Transverse colon (tissue), 4 donors: ENCODE measurements at regions not wholly inside any gene's neighbourhood (a gene's known extent, or its start where the extent isn't known, plus 50 kb on each side); places are given as distances from the start of the nearest gene placed in this dataset.

ENCODE experiments used
- DNase-seq: peaks from one replicate; pipeline ENCODE4 v3.0.0-alpha.2; 2019
- H3K27ac ChIP-seq, 4 donors: fragments of 200-600 bp; sonication (generic); 2 replicates each; pipeline ENCODE4 v1.5.1; 2016 to 2018; ENCODE audit warnings: inconsistent platforms in 4 of 4
- H3K27me3 ChIP-seq: fragments of 200-600 bp; sonication (generic); 2 replicates; pipeline ENCODE4 v1.5.1; 2017; ENCODE audit warnings: inconsistent platforms
- H3K36me3 ChIP-seq, 4 donors: fragments of 200-600 bp; sonication (generic); 2 replicates each; pipeline ENCODE4 v1.5.1; 2017 to 2019; ENCODE audit warnings: inconsistent platforms in 4 of 4
- H3K4me1 ChIP-seq, 4 donors: fragments of 200-600 bp; sonication (generic); 2 replicates each; pipeline ENCODE4 v1.5.1; 2017 to 2020; ENCODE audit warnings: inconsistent platforms in 4 of 4
- H3K4me3 ChIP-seq, 4 donors: fragments of 200-600 bp; sonication (generic); 1 replicate in 1 of 4; 2 replicates in 3 of 4; pipeline versions ENCODE4 v1.5.1 to v1.6.1; 2017 to 2019; ENCODE audit warnings: inconsistent platforms in 4 of 4
- H3K9me3 ChIP-seq, 2 donors: fragments of 200-600 bp; sonication (generic); 2 replicates each; pipeline ENCODE4 v1.5.1; 2017 to 2019; ENCODE audit warnings: inconsistent platforms in 2 of 2
- CTCF ChIP-seq, 5 experiments: fragments of 200-600 bp in 3 of 5; fragments of 450-650 bp in 2 of 5; sonication (generic) in 3 of 5; IDR thresholded peaks; 1 replicate in 2 of 5; 2 replicates in 3 of 5; pipeline ENCODE4 v1.5.1; 2016 to 2017; ENCODE audit warnings: antibody characterized with exemption in 5 of 5, inconsistent platforms in 3 of 5, mild to moderate bottlenecking in 2 of 5, moderate library complexity in 1 of 5
- EP300 ChIP-seq: sonication (generic); formaldehyde crosslinking; IDR thresholded peaks from one replicate; pipeline ENCODE4 v1.6.1; 2017; ENCODE audit warnings: antibody characterized with exemption, low read depth
- POLR2A ChIP-seq: fragments of 450-650 bp; IDR thresholded peaks from one replicate; pipeline ENCODE4 v1.6.1; 2016; ENCODE audit warnings: antibody characterized with exemption, mild to moderate bottlenecking, moderate library complexity
- POLR2AphosphoS5 ChIP-seq, 3 donors: sonication (generic); formaldehyde crosslinking; IDR thresholded peaks; one replicate each; pipeline ENCODE4 v1.6.1; 2016; ENCODE audit warnings: antibody characterized with exemption in 3 of 3
- WGBS, 2 donors: methylation state at CpG; one replicate each; pipeline ENCODE4 v1.1.5; 2018; ENCODE audit warnings: low coverage in 1 of 2; 5-methylcytosine and 5-hydroxymethylcytosine counted together
- in situ Hi-C, 4 donors: fragments of 200-750 bp; cut with MboI; loops; one replicate each; pipeline versions ENCODE4 v1.15.0 to v1.15.1; 2017; ENCODE audit warnings: low sequenced_read_pairs in 3 of 4, low pct_ligation_motif_present in 1 of 4, low pct_unique_long_range_greater_than_20kb in 1 of 4
- intact Hi-C: fragments of 100-400 bp; cut with DNase I; formaldehyde crosslinking; loops from one replicate; pipeline ENCODE4 v1.15.1; 2023; ENCODE audit warnings: low total_unique reads

- 60 to 71% methylated on average over 1 of the region's 1 CpG for WGBS, 2 donors
- no peak for DNase-seq
Observed at GRCh38 chr11:11113626-11114025, 239.4 kb downstream of the CSNK2A3 start.

GRCh38 chr11:11108026-11108425 lies 245.0 kb downstream of the CSNK2A3 start:
- H3K4me3 ChIP-seq, result no peak overlapping the region
- H3K4me1 ChIP-seq, result no peaks in the 10 kb centered on the region
- whole genome bisulfite sequencing, 2 donors, result 81% methylated on average over 5 of the region's 5 CpGs; no CpG with 5 or more reads in 1 of the 2 donors
- no peak for DNase-seq
- TF ChIP-seq CTCF (IDR thresholded peaks at IDR 0.05), result no peak
- no peak for TF ChIP-seq POLR2AphosphoS5 (IDR thresholded peaks at IDR 0.05)
- TF ChIP-seq EP300, result no peak
- TF ChIP-seq POLR2A, result no peak
- in situ Hi-C loops, result no loop called here
- H3K27ac ChIP-seq, result no peak overlapping the region
- H3K9me3 ChIP-seq, result no peaks in the 10 kb centered on the region
- intact Hi-C loops, result no loop called here
- H3K27me3 ChIP-seq, result no peaks in the 10 kb centered on the region
- H3K36me3 ChIP-seq, result no peaks in the 10 kb centered on the region

More at GRCh38 chr11:11113626-11114025, 239.4 kb downstream of the CSNK2A3 start:
- in situ Hi-C loops, result no loop called here
- H3K27me3 ChIP-seq, result no peaks in the 10 kb centered on the region
- no peaks in the 10 kb centered on the region for H3K4me1 ChIP-seq
- H3K27ac ChIP-seq, result no peak overlapping the region
- TF ChIP-seq POLR2AphosphoS5 (IDR thresholded peaks at IDR 0.05), result no peak
- no peak for TF ChIP-seq EP300
- TF ChIP-seq POLR2A, result no peak
- no peak for TF ChIP-seq CTCF (IDR thresholded peaks at IDR 0.05)
- H3K36me3 ChIP-seq, result no peaks in the 10 kb centered on the region
- H3K4me3 ChIP-seq, result no peak overlapping the region
- intact Hi-C loops, result no loop called here
- H3K9me3 ChIP-seq, result no peaks in the 10 kb centered on the region

- 75 to 90% methylated on average over 2 to 4 of the region's 4 CpGs for WGBS, 2 donors
- TF ChIP-seq POLR2AphosphoS5 (IDR thresholded peaks at IDR 0.05) (no peak), EP300 (no peak), POLR2A (no peak)
- DNase-seq, result no peak
- Histone ChIP-seq H3K27ac (no peak overlapping the region), H3K9me3 (no peaks in the 10 kb centered on the region), H3K36me3 (no peaks in the 10 kb centered on the region), H3K4me1 (no peaks in the 10 kb centered on the region), H3K4me3 (no peak overlapping the region), H3K27me3 (no peaks in the 10 kb centered on the region)
- in situ Hi-C loops (no loop called here), intact Hi-C loops (no loop called here)
Observed at GRCh38 chr11:11107076-11107723, 245.8 kb downstream of the CSNK2A3 start.

- Histone ChIP-seq H3K36me3 (no peaks in the 10 kb centered on the region), H3K27me3 (no peaks in the 10 kb centered on the region), H3K4me3 (no peak overlapping the region), H3K9me3 (no peaks in the 10 kb centered on the region), H3K27ac (no peak overlapping the region), H3K4me1 (no peaks in the 10 kb centered on the region)
- in situ Hi-C loops, result no loop called here
- TF ChIP-seq CTCF (IDR thresholded peaks at IDR 0.05), result no peak
- no peak for TF ChIP-seq POLR2A
- TF ChIP-seq POLR2AphosphoS5 (IDR thresholded peaks at IDR 0.05), result no peak
- TF ChIP-seq EP300, result no peak
- no peak for DNase-seq
- 63% methylated on average over 1 of the region's 1 CpG; no CpG with 5 or more reads in 1 of the 2 donors for WGBS, 2 donors
- intact Hi-C loops, result no loop called here
Observed at GRCh38 chr11:11105361-11105760, 247.5 kb upstream of the ZBED5 start.
